CMK (cell line): ENCODE measurements at regions not wholly inside any gene's neighbourhood (a gene's known extent, or its start where the extent isn't known, plus 50 kb on each side); places are given as distances from the start of the nearest gene placed in this dataset.

Experiments
- DNase-seq: peaks from one replicate; pipeline ENCODE4 v3.0.0-alpha.2; 2010; ENCODE audit warnings: low read depth

DNA sequence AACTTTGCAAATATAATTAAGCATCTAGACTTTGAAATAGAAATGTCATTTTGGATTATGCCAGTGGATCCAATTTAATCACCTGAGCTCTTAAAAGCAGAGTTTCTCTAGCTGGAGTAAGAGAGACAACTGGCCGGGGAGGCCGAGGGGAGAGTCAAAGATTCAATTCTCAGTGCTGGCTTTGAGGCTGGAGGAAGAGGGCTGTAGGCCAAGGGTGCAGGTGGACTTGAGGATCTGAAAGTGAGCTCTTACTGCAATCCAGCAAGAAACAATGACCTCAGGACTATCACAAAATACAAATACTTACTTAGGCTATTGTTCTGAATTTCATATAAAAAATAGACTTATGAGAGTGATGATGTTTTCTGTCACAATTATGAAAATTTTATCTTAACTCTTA, 814.5 kb downstream of the CBLN2 start:
- no peak for DNase-seq

DNA sequence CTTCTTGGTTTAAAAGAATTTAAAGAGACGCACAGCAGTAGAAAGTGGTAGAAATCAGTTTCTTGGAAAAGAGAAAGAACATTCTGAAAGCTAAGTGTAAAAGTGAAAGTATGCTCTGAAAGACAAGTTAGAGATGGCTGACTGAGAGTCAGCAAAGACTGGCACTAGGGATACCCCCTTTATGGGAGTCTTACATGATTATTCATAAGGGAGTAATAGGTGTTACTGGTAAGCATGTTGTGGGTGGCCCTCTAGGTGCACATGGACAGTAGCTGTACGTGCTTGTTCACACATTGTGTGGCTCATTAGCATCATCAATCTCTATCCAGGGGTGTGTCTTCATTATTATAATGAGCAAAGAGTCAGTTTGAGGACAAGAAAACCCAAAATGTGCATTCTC, 816.2 kb downstream of the CBLN2 start:
- no peak for DNase-seq

DNA sequence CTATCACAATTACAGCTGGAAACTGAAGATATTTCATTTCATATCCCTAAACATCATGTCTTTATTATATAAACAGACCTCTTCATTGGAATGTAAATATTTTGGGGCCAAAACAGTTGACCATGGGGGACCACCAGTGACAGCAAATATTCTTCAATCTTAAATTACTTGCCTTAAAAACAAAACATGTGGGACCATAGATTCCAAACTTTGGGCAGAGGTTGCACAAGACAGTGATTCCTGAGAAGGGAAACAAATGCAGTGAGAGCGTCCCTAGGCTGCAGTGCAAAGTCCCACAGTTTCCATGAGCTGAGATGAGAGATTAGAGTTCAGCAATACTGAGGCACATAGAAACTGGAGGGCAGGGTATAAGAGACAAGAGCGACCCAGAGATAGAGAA, 818.9 kb downstream of the CBLN2 start:
- no peak for DNase-seq

DNA sequence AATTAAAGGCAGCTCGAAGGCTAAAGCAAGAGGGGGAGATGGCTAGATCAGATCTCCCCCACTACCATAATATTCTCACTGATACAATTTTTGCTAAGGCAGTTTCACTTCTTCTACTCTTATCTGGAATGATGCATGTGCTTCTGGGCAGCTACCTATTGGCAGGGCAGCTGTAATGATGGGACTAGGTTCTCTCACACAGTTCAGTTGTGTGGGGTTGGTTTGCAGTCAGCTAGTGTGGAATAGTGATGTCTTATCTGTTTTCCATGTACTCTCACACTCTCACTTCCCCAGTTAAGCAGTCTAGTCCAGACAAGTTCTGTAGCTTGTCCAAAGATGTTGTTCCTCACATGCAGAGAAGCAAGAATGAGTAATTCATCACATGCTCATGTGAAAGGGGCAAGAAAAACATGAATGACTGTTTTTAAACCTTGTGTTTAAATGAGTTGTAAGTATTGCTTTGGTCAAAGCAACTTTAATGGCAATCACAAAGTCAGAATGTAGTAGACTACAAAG, 836.1 kb downstream of the CBLN2 start:
- no peak for DNase-seq

DNA sequence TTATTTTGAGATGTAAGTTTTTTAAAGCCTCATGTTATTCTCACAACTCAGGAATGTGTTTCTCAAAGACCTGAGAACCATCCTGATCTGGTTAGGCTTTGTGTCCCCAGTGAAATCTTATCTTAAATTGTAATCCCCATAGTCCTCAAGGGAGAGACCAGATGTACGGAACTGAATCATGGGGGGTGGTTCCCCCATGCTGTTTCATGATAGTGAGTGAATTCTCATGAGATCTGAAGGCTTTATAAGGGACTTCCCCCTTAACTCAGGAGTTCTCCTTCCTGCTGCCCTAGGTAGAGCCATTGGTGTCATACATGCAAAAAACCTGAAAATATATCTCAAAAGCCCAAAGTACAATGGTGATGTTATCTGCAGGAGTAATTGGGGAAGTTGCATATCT, 836.7 kb downstream of the CBLN2 start:
- no peak for DNase-seq

DNA sequence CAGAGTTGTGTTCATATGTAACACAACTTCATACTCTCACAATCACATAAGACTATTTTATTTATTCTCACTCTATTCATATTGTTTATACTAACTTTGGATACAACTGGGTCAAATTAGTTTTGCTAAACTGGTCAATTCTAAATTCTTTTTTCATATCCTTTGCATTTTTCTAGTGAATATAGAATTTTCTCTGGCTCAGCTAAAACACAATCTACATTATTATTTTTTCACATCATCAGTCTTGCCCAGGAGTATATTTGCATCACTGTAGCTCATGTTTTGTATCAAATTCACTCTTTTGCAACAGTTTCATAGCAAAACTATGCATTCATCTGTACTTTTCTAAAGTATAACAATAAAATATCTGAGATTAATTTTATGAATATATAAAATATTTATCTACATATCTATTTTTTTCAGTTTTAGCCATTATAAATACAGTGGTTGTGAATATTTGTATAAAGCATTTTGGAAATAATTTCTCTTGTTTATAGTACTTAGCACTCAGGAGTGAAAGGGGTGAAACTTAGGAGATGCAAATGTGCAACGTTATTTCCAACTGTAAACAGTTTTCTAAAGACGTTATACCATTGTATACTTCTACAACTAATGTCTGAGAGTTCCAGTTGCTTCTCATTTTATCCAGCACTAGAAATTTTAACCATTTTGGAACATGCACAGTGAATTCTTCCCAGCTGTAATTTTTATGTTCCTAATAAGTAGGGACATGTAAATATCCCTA, 854.6 kb downstream of the CBLN2 start:
- DNase-seq, result no peak

DNA sequence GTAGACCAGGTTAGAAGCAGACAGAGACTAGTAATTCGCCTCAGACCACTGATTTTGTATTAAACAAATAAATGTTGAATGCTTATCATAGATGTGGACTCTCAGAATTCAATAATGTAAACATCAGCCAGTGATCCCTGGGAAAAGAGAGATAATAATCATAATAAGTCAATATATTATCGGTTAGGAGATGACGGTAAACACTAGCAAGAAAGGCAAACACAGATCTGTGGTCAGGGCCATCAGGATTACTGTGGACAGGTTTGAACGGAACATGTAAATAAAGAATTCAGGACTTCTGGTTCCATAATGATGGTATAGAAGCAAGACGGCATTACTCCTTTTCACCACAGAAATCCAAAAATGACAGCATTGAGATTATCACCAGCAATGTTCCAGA, 861.6 kb downstream of the CBLN2 start:
- DNase-seq, result no peak

DNA sequence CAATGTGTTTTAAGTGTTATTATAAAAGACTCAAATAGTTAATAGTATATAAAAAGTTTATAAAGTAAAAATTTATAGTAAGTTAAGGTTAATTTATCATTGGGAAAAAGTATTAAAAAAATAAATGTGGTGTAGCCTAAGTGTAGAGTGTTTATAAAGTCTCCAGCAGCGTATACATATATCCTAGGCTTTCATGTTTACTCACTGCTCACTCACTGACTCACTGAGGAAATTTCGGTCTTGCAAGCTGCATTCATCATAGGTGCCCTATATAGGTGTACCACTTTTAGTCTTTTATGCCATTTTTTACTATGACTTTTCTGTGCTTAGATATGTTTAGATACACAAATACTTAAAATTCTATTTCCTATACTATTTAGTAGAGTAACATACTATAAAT, 866.0 kb downstream of the CBLN2 start:
- DNase-seq, result no peak

DNA sequence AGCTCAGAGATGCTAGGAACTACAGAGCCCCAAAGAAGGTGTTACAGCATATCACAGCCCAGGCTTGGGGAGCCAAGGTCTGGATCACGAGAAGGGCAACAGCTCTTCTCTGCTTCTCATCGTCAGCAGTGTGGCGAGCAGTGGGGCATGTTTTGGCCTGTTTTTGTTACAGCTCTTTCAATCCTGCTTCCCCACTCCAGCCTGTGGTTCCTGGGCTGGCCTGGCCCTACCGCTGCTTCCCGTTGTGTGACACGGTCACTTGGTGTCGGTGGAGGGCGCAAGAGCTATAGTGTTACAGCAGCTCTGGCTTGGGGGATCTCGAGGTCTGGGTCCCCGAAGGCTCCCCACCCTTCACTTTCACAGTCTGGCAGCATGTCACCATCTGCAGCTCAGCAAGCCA, 870.2 kb downstream of the CBLN2 start:
- DNase-seq, result no peak

DNA sequence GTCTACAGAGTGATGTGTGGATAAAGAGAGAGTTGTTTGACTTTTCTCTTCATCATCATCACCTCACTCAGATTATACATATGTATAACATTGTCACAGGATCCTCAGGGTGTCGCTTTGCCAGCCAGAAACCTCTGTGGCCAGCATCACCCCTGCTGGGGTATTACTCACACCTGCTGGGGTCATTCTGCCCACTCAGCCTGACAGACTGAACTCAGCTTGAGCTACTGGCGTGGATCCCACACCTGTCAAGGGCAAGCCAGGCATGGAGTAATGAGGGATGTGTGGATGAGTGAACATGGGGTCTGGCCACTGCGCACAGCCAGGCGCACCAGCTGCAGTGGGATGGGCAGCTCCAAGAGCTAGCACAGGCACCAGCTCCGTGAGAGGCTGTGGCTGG, 870.6 kb downstream of the CBLN2 start:
- no peak for DNase-seq

DNA sequence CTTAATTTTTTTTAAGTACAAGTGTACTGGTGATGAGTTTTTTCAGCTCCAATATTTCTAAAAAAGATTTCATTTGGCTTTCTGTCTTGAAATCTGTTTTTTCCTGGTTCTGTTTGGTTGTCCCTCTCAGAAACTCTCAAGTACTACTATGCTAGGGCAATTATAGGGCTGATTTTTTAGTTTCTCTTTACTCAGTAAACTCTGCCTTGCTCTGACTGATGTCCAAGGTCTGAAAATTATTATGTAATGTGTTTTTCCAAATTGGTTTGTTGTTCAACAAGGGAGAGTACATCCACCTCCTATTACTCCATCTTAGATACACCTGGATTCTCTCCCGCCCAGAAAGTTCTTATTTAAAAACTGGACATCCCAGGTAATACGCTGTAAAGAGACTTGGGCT, 877.7 kb downstream of the CBLN2 start:
- no peak for DNase-seq

DNA sequence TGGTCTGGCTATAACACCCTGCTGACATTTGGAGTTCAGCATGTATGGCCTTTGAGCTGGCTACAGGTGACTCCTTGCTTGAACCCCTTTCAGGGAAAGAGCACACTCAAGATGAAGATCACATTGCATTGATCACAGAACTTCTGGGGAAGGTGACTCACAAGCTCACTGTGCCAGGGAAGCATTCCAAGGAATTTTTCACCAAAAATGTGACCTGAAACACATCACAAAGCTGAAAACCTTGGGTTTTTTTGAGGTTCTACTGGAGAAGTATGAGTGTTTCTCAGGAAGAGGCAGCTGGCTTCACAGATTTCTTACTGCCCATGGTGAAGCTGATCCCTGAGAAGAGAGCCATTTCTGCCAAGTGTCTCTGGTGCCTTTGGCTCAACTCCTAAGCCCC, 879.0 kb downstream of the CBLN2 start:
- no peak for DNase-seq

DNA sequence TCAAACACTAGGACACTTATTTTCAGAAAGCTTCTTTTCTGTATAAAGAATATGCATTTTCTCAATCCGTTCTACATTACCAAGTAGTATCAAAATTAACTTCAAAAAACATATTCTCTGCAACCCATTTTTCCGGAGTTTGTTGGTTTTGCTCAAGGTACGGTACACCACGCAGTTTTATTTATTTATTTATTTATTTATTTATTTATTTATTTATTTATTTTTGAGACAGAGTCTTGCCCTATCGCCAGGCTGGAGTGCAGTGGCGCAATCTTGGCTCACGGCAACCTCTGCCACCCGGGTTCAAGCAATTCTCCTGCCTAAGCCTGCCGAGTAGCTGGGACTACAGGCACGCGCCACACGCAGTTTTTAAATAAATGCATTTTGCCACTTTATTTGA, 900.3 kb downstream of the CBLN2 start:
- no peak for DNase-seq

DNA sequence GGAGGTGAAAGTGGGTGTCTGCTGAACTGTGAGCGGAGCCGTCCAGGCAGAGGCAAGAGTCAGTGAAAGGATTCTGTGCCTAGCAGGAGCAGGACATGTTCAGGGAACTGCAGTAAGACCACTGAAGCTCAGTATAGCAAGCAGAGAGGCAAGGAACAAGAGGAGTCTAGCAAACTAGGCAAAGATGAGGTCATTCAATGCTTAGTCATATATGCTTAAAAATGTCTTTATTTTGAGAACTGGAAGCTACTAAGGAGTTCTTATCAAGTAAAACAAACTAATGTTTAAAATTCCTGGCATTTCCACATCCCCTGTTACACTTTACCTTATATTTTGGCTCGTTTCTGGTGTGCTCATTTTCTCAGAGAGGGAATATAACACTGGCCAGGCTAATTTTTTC, 913.4 kb downstream of the CBLN2 start:
- DNase-seq, result no peak

DNA sequence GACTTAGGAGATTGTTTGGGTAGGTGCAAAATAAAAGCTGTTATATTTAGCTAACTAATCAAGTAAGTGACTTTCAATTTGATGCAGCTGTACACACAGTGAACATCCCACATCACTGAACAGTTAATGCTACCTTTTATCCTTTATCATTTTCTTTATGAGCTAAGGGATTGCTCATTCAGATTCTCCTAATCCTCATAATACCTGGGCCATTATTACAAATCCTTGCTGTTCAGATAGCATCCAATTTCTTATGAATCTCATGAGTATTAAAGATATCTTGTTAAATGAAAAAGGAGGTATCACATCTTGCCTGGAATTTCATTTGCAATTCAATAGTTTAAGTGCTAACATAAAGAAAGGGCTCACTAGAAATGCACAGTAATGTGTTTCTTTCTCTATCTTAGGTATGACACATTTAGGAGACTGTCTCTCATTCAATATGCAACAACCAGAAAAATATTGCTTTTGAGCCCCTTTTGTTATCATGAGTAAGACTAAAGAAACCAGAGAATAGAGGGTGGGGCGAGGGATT, 918.5 kb downstream of the CBLN2 start:
- DNase-seq, result no peak

DNA sequence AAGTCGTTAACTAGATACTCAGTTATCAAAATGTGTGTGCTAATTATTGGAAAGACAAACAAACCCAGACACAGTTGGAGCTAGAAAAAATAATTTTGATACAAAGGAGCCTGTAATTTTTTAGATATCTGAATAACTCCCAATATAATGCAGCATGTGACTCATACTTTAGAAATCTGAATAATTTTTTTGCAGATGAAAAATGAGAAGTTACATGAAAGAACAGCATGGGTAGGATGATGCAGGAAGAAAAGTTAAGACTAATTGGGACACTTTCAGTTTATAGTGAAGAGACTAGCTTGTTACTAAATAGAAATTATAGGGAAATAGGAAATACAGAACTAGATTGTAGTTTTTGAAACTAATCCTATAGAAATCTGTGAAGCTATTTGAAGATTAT, 945.8 kb downstream of the CBLN2 start:
- DNase-seq, result no peak

DNA sequence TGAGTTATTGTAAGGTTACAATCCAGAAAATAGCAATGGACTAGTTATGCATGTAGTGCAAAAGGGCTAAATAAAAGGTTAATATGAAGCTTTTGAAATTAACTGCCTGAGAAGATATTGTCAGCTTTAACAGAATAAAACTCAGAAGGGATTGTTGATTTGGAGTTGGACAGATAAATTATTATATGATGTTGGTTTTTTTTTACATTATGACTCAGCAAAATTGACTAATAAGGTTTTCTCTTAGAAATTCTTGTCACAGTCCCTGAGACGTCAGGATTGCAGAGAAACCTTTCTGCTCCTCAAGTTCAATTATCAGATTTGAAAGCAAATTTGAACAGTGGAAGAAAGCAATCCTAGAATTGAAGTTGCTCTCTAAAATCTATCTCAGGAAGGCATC, 946.9 kb downstream of the CBLN2 start:
- no peak for DNase-seq

DNA sequence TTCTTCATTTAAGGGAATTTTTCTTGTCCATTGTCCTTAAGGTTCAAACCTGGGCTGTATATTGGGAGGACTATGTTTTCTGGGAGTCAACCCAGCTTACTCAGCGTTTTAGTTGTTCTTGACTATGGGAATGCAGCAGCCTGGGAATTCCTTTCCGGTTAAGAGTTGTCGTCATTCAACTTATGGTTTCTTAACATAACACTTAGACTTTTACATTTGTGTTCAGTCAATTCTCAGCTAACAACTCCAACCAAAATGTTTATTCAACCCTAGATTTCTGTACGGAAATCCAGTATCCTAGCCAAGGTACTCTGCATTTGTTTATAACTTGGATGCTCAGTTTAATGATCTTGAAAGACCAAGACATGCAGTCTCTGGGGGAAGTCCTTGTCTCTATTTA, 960.9 kb downstream of the CBLN2 start:
- no peak for DNase-seq

DNA sequence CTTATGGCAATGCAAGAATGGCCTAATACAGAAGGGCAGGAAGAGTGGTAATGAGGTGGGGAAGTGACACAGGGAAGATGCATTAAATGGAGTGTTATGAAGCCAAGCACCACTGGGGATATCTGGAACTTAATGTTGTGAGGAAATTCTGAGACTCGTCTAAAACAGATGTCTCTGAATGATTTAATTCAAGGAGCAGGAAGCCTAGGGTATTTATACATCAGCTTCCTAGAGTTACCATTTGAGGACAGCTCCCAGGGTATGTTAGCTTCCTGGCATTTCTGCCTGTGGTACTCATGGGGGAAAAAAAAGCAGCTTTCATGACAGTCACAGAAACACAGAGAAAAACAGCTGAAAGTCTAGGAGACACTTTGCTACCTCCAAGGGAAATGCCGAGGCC, 989.5 kb downstream of the CBLN2 start:
- no peak for DNase-seq

DNA sequence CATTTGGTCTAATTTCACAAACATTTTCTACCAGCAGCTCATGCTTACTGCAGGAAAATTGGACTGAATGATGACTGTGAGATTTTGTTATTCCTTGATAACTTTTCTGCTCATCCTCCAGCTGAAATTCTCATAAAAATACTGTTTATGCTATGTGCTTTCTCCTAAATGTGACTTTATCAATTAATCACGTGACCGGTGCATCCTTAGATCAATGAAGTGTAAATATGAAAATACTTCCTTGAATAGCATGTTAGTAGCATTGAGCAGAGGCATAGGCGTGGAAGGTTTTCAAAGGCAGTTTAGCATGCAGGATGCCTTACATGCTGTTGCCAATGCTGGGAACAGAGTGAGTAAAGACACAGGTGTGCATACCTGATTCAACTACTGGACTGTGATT, 1002.5 kb downstream of the CBLN2 start:
- DNase-seq, result no peak

DNA sequence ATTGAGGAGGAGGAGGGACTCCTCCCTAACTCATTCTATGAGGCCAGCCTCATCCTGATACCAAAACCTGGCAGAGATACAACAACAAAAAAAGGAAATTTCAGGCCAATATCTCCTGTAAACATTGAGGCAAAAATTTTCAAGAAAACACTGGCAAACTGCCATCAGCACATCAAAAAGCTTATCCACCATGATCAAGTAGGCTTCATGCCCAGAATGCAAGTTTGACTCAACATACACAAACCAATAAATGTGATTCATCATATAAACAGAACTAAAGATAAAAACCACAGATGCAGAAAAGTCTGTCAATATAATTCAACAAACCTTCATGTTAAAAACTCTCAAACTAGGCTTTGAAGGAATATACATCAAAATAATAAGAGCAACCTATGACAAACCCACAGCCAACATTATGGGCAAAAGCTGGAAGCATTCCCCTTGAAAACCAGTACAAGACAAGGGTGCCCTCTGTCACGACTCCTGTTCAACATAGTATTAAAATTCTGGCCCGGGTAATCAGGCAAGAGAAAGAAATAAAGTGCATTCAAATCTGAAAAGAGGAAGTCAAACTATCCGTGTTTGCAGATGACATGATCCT, 1014.3 kb downstream of the CBLN2 start:
- DNase-seq, result no peak

DNA sequence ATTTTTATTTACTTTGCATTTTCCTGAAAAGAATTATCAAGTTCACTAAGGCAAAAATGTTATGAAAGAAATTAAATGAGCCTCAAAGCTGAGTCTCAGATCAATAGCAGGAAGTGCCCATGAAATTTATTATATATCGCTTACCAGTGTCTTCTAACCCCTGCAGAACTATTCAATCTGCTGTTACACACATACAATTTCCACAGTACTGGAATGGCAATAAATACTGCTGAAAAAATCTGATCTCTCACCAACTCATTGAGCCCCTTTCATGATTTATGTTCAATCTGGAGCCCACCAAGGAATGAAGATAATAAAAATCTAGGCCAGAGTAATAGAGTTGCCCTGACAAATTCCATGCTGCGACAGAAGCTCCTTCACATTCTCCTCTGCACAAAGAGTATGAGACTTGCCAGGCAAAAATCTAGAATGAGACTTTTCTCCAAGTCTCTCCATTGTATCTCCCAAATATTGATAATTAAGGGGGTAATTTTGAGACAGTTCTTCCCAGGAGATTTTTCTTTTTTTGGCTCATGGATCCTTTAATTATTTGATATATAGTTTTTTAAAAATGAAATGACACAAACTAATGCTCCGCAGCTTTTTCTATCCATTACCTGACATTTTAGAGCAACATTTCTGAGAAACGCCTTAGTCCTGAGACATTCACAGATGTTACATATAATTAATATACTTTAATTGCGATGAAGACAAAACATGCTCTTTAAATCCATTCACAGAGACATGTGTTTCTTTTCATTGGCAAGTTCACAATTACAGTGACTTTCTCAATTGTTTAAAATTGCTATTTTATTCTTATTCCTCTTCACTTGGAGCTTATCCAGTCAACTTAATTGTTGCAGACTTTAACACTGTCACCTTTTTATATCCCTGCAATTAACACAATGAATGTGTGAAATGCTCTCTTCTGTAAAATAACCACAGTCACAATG, 1020.4 kb downstream of the CBLN2 start:
- DNase-seq, result no peak

DNA sequence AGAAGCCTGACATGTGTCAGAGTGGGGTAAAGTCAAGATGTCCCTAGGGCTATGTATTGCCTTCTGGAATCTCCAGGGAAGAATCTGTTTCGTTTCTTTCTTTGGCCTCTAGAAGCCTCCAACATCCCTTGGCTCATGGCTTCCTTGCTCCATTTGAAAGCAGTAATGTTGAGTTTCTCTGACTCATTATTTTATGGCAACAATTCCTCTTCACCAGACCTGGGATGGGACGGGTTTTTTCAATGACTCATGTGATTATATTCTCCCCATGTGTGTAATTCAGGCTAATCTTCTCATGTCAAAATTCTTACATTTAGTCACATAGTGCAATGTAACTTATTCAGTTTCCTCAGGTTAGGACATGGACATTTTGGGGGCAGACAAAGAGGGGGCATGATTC, 1038.6 kb downstream of the CBLN2 start:
- DNase-seq, result no peak
